Immature natural killer cell (primary cell): ENCODE measurements at regions not wholly inside any gene's neighbourhood (a gene's known extent, or its start where the extent isn't known, plus 50 kb on each side); places are given as distances from the start of the nearest gene placed in this dataset.
"Not testable (repeated sequence)": the region's sequence is repeated elsewhere in the genome, so short reads cannot be mapped to it uniquely, and the experiment has no call there.

Source experiments
- DNase-seq, 3 donors: peaks; one replicate each; pipeline ENCODE4 v3.0.0; 2022; ENCODE audit warnings: mixed read lengths in 1 of 3
- H3K27ac Mint-ChIP-seq, 6 donors: one replicate each; pipeline ENCODE4 v1.8.0; 2020; ENCODE audit warnings: mixed read lengths in 6 of 6, mild to moderate bottlenecking in 5 of 6, inconsistent platforms in 4 of 6, moderate library complexity in 3 of 6
- H3K27me3 Mint-ChIP-seq, 3 donors: one replicate each; pipeline ENCODE4 v1.8.0; 2020 to 2021; ENCODE audit warnings: low read depth in 3 of 3, mild to moderate bottlenecking in 3 of 3, mixed read lengths in 3 of 3, moderate library complexity in 3 of 3, inconsistent platforms in 1 of 3
- H3K36me3 Mint-ChIP-seq, 3 donors: one replicate each; pipeline ENCODE4 v1.8.0; 2020; ENCODE audit warnings: mixed read lengths in 3 of 3, inconsistent platforms in 2 of 3, mild to moderate bottlenecking in 2 of 3
- H3K4me1 Mint-ChIP-seq, 2 donors: one replicate each; pipeline ENCODE4 v1.8.0; 2020; ENCODE audit warnings: inconsistent platforms in 2 of 2, mild to moderate bottlenecking in 2 of 2, mixed read lengths in 2 of 2, moderate library complexity in 1 of 2
- H3K4me3 Mint-ChIP-seq, 5 donors: one replicate each; pipeline ENCODE4 v1.8.0; 2020; ENCODE audit warnings: mild to moderate bottlenecking in 5 of 5, mixed read lengths in 5 of 5, inconsistent platforms in 3 of 5, moderate library complexity in 3 of 5
- H3K9me3 Mint-ChIP-seq, 6 donors: one replicate each; pipeline ENCODE4 v1.8.0; 2020; ENCODE audit warnings: mild to moderate bottlenecking in 6 of 6, mixed read lengths in 6 of 6, inconsistent platforms in 4 of 6, moderate library complexity in 3 of 6

- H3K4me3 Mint-ChIP-seq: no peak overlapping the region
- H3K27me3 Mint-ChIP-seq: peaks cover 2 to 4% (median 2%) of the 10 kb centered on the region in 3 donors
- no peaks in the 10 kb centered on the region for H3K9me3 Mint-ChIP-seq
- no peaks in the 10 kb centered on the region for H3K4me1 Mint-ChIP-seq
- no peak for DNase-seq
- no peak overlapping the region for H3K27ac Mint-ChIP-seq
- no peaks in the 10 kb centered on the region for H3K36me3 Mint-ChIP-seq
Measured at GRCh38 chr7:96920713-96921112, 84.6 kb upstream of the DLX6 start.

- H3K27ac Mint-ChIP-seq: no peak overlapping the region
- H3K4me3 Mint-ChIP-seq: no peak overlapping the region
- peaks cover 2 to 4% (median 2%) of the 10 kb centered on the region in 3 donors for H3K27me3 Mint-ChIP-seq
- DNase-seq: no peak
- H3K4me1 Mint-ChIP-seq: no peaks in the 10 kb centered on the region
- H3K36me3 Mint-ChIP-seq: no peaks in the 10 kb centered on the region
- no peaks in the 10 kb centered on the region for H3K9me3 Mint-ChIP-seq
Measured at GRCh38 chr7:96921231-96921630, 84.1 kb upstream of the DLX6 start.

GRCh38 chr7:96921771-96922170, 83.6 kb upstream of the DLX6 start:
- H3K4me1 Mint-ChIP-seq: no peaks in the 10 kb centered on the region
- DNase-seq: no peak
- no peak overlapping the region for H3K4me3 Mint-ChIP-seq
- no peaks in the 10 kb centered on the region for H3K9me3 Mint-ChIP-seq
- H3K36me3 Mint-ChIP-seq: no peaks in the 10 kb centered on the region
- peaks cover 2 to 5% (median 2%) of the 10 kb centered on the region in 3 donors for H3K27me3 Mint-ChIP-seq
- no peak overlapping the region for H3K27ac Mint-ChIP-seq

DNA sequence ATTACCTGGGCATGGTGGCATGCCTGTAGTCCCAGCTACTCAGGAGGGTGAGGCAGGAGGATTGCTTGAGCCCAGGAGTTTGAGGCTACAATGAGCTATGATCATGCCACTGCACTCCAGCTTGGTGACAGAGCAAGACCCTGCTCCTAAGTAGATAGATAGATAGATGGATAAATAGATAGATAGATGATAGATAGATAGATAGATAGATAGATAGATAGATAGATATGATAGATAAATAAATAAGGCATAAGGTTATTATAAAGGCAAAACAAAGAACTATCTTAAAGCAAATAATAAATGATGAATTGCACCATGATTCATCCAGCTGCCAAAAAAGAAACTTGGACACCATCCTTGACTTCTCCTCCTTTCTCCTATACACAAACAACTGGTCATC, 82.0 kb upstream of the DLX6 start:
- not testable (repeated sequence) for H3K27ac Mint-ChIP-seq, H3K4me3 Mint-ChIP-seq, DNase-seq, H3K4me1 Mint-ChIP-seq, H3K27me3 Mint-ChIP-seq, H3K36me3 Mint-ChIP-seq, H3K9me3 Mint-ChIP-seq

- H3K4me1 Mint-ChIP-seq: no peaks in the 10 kb centered on the region
- peaks cover 0 to 4% (median 0%) of the 10 kb centered on the region in 6 donors for H3K9me3 Mint-ChIP-seq
- no peak overlapping the region for H3K4me3 Mint-ChIP-seq
- H3K27ac Mint-ChIP-seq: no peak overlapping the region
- H3K27me3 Mint-ChIP-seq: peaks cover 1 to 6% (median 5%) of the 10 kb centered on the region in 3 donors
- no peaks in the 10 kb centered on the region for H3K36me3 Mint-ChIP-seq
- no peak for DNase-seq
Measured at GRCh38 chr7:96927131-96927530, 78.2 kb upstream of the DLX6 start.

- H3K4me1 Mint-ChIP-seq: no peaks in the 10 kb centered on the region
- no peaks in the 10 kb centered on the region for H3K36me3 Mint-ChIP-seq
- H3K4me3 Mint-ChIP-seq: no peak overlapping the region
- H3K9me3 Mint-ChIP-seq: peaks cover 0 to 4% (median 0%) of the 10 kb centered on the region in 6 donors
- H3K27me3 Mint-ChIP-seq: peaks cover 1 to 6% (median 5%) of the 10 kb centered on the region in 3 donors
- DNase-seq: no peak
- H3K27ac Mint-ChIP-seq: no peak overlapping the region
Measured at GRCh38 chr7:96928965-96929364, 76.4 kb upstream of the DLX6 start.

DNA sequence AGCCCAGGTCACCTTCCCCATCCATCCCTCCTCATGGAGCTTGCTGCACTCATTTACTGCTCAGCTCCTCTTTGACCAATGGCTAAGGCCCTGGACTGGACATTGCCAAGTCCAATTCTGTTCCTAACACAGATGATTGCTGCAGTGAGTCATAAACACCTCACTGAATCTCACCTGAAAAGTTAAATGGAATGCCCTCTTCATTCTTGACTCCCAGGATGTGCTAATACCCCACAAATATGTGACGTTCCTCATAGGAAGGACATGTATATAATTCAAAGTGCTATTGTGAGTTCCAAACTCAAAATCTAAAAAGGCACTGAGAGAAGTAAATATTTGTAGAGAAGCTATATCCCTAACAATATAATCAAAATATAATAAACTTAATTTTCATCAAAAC, 73.5 kb upstream of the DLX6 start:
- DNase-seq: no peak
- no peaks in the 10 kb centered on the region for H3K36me3 Mint-ChIP-seq
- no peak overlapping the region for H3K4me3 Mint-ChIP-seq
- peaks cover 0 to 4% (median 0%) of the 10 kb centered on the region in 6 donors for H3K9me3 Mint-ChIP-seq
- no peaks in the 10 kb centered on the region for H3K4me1 Mint-ChIP-seq
- peaks cover 3 to 6% (median 4%) of the 10 kb centered on the region in 3 donors for H3K27me3 Mint-ChIP-seq
- no peak overlapping the region for H3K27ac Mint-ChIP-seq

GRCh38 chr7:96933067-96933645, 72.2 kb upstream of the DLX6 start:
- no peak for DNase-seq
- Mint-ChIP-seq H3K27ac (no peak overlapping the region), H3K4me1 (no peaks in the 10 kb centered on the region), H3K36me3 (no peaks in the 10 kb centered on the region), H3K9me3 (peaks cover 0 to 4% (median 0%) of the 10 kb centered on the region in 6 donors), H3K27me3 (peaks cover 3 to 6% (median 3%) of the 10 kb centered on the region in 3 donors), H3K4me3 (no peak overlapping the region)

GRCh38 chr7:96936621-96937020, 68.7 kb upstream of the DLX6 start:
- H3K4me1 Mint-ChIP-seq: no peaks in the 10 kb centered on the region
- H3K27me3 Mint-ChIP-seq: peaks cover 0 to 3% (median 2%) of the 10 kb centered on the region in 3 donors
- no peak overlapping the region for H3K27ac Mint-ChIP-seq
- no peak overlapping the region for H3K4me3 Mint-ChIP-seq
- no peaks in the 10 kb centered on the region for H3K9me3 Mint-ChIP-seq
- H3K36me3 Mint-ChIP-seq: no peaks in the 10 kb centered on the region
- no peak for DNase-seq

- Mint-ChIP-seq H3K9me3 (no peaks in the 10 kb centered on the region), H3K27ac (no peak overlapping the region), H3K4me3 (no peak overlapping the region), H3K4me1 (no peaks in the 10 kb centered on the region), H3K36me3 (no peaks in the 10 kb centered on the region), H3K27me3 (peaks cover 0 to 6% (median 4%) of the 10 kb centered on the region in 3 donors)
- no peak for DNase-seq
Measured at GRCh38 chr7:96942112-96942511, 63.2 kb upstream of the DLX6 start.

GRCh38 chr7:96949766-96950165, 55.6 kb upstream of the DLX6 start:
- DNase-seq: no peak
- peaks cover 0 to 12% (median 2%) of the 10 kb centered on the region in 3 donors for H3K27me3 Mint-ChIP-seq
- H3K4me3 Mint-ChIP-seq: no peak overlapping the region
- H3K27ac Mint-ChIP-seq: no peak overlapping the region
- H3K36me3 Mint-ChIP-seq: no peaks in the 10 kb centered on the region
- no peaks in the 10 kb centered on the region for H3K4me1 Mint-ChIP-seq
- H3K9me3 Mint-ChIP-seq: peaks cover 0 to 2% (median 0%) of the 10 kb centered on the region in 6 donors

- H3K4me3 Mint-ChIP-seq: no peak overlapping the region
- DNase-seq: no peak
- H3K27me3 Mint-ChIP-seq: peaks cover 0 to 7% (median 5%) of the 10 kb centered on the region in 3 donors
- no peaks in the 10 kb centered on the region for H3K4me1 Mint-ChIP-seq
- H3K27ac Mint-ChIP-seq: no peak overlapping the region
- H3K9me3 Mint-ChIP-seq: peaks cover 0 to 4% (median 0%) of the 10 kb centered on the region in 6 donors
- no peaks in the 10 kb centered on the region for H3K36me3 Mint-ChIP-seq
Measured at GRCh38 chr7:96952974-96953391, 52.4 kb upstream of the DLX6 start.

- no peaks in the 10 kb centered on the region for H3K36me3 Mint-ChIP-seq
- H3K27ac Mint-ChIP-seq: no peak overlapping the region
- peaks cover 0 to 6% (median 0%) of the 10 kb centered on the region in 6 donors for H3K9me3 Mint-ChIP-seq
- H3K4me3 Mint-ChIP-seq: no peak overlapping the region
- H3K27me3 Mint-ChIP-seq: peaks cover 0 to 7% (median 6%) of the 10 kb centered on the region in 3 donors
- no peak for DNase-seq
- no peaks in the 10 kb centered on the region for H3K4me1 Mint-ChIP-seq
Measured at GRCh38 chr7:96953676-96954513, 51.5 kb upstream of the DLX6 start.
